ENCODE measurements at regions not wholly inside any gene's neighbourhood (a gene's known extent, or its start where the extent isn't known, plus 50 kb on each side); places are given as distances from the start of the nearest gene placed in this dataset.

DNA sequence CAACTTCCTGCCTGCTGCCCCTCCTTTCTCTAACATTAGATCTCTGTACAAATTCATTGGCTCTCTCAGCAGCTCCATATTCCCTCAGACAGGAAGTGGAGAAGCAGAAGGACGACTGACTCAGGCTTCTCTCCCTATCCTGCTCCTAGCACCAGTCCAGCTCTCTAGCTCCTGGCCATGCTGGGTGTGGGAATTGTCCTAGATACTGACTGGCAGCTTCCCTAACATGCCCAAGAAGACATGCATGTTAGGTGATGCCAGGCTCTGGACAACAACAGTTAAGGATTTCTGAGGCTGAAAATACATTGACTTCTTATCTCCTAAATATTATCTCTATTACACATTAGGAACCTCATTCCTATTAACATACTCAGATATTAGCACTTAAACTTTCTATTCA lies 292.9 kb downstream of the IKZF2 start:
- no peak overlapping the region for H3K4me3 ChIP-seq (ENCODE audit: low read depth, low read length)
- TF ChIP-seq, protein P1, sequence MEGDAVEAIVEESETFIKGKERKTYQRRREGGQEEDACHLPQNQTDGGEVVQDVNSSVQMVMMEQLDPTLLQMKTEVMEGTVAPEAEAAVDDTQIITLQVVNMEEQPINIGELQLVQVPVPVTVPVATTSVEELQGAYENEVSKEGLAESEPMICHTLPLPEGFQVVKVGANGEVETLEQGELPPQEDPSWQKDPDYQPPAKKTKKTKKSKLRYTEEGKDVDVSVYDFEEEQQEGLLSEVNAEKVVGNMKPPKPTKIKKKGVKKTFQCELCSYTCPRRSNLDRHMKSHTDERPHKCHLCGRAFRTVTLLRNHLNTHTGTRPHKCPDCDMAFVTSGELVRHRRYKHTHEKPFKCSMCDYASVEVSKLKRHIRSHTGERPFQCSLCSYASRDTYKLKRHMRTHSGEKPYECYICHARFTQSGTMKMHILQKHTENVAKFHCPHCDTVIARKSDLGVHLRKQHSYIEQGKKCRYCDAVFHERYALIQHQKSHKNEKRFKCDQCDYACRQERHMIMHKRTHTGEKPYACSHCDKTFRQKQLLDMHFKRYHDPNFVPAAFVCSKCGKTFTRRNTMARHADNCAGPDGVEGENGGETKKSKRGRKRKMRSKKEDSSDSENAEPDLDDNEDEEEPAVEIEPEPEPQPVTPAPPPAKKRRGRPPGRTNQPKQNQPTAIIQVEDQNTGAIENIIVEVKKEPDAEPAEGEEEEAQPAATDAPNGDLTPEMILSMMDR (IDR thresholded peaks at IDR 0.05; ENCODE audit: insufficient read depth, low read depth, low read length, missing control alignments): no peak
- DNase-seq (ENCODE audit: low read depth): no peak

DNA sequence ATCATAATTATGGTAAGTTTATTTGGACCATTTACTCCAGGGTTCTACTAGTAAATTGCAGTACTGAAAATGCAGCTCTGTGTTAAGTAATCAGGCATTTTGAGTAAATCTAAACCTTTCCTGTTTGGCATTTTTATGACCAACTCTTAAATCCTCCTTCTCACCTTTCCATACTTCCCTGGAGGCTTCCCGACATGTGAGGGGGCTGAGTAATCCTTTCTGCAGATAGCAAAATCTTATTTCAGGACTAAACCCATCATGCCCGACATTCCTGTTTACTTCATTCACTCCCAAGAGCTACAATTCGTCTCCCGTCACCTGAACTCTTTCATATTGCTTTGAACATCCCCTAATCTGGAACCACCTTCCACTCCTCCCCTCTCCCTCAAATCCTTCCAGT lies 296.6 kb downstream of the IKZF2 start:
- TF ChIP-seq, protein P1 (IDR thresholded peaks at IDR 0.05; ENCODE audit: insufficient read depth, low read depth, low read length, missing control alignments): no peak
- no peak for DNase-seq (ENCODE audit: low read depth)
- no peak overlapping the region for H3K4me3 ChIP-seq (ENCODE audit: low read depth, low read length)

DNA sequence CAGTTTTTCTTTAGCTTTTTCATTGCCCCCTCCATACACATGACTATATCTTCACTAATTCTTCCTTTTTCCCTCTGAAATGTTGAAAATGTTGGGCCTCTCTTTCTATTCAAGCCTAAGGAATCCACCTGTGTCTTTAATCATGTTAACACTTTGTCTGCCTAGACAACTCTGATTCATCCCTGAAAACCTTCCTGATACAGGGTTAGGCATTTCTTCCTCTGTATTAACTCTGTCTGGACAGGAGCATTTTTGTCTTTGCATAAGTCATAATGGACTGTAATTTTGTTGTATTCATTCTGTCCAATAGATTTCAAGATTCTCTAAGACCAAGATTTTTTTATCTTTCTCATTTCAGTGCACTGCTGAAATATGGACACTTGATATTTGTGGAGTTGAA lies 297.3 kb downstream of the IKZF2 start:
- H3K4me3 ChIP-seq (ENCODE audit: low read depth, low read length): no peak overlapping the region
- no peak for DNase-seq (ENCODE audit: low read depth)
- TF ChIP-seq, protein P1 (IDR thresholded peaks at IDR 0.05; ENCODE audit: insufficient read depth, low read depth, low read length, missing control alignments): no peak

DNA sequence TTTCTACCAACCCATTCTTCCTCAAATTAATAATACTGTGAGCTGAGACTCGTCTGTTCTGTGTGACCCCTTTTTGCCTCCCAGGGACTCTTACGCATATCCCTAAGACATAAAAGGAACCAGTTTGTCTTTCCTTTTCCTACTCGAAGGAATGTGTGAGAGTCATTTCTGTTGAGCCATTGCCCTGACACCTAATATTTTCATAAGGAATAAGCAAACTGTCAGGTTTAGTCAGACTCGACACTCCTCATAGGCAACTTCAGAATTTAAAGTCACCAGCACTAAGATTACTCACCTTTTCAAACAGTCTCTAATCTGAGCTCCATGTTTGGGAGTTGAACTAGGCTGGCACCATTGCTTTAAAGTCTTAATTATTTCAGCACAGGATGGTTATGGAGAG lies 305.5 kb downstream of the IKZF2 start:
- TF ChIP-seq, protein P1 (IDR thresholded peaks at IDR 0.05; ENCODE audit: insufficient read depth, low read depth, low read length, missing control alignments): no peak
- H3K4me3 ChIP-seq (ENCODE audit: low read depth, low read length): no peak overlapping the region
- no peak for DNase-seq (ENCODE audit: low read depth)

DNA sequence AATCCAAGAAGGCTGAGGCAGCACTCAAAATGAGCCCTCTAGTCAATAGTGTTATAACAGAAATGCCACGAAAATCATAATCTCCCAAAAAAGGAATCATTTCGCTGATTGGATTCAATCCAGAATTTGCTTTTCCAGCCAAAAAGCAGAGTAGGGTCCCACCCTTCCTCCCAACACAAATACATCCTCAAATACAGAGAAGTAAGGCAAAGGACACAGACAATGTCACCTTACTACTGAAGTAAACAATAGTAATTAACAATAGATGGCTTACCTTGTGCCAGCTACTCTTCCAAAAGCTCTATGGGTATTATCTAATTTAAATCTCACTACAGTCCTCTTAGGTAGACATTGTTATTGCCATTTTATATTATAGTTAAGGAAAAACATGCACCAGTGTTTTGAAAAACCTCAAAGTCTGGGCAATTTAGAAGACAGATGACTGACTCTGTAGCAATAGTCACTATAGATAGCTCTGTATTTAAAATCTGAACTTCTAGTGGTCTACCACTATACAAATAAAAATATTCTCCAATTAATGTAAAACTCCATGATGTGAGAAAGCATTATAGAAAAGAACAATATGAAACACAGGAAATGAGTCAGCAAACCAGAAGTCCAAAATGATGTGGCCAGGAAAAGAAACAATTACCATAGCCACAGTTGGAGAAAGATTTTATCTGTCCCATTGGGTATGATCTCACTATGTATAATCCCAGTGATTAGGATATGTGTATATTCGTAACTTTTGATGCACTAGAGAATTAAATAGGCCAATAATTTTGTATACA lies 305.0 kb upstream of the ERBB4 start:
- no peak for DNase-seq (ENCODE audit: low read depth)
- no peak overlapping the region for H3K4me3 ChIP-seq (ENCODE audit: low read depth, low read length)
- TF ChIP-seq, protein P1 (IDR thresholded peaks at IDR 0.05; ENCODE audit: insufficient read depth, low read depth, low read length, missing control alignments): no peak

DNA sequence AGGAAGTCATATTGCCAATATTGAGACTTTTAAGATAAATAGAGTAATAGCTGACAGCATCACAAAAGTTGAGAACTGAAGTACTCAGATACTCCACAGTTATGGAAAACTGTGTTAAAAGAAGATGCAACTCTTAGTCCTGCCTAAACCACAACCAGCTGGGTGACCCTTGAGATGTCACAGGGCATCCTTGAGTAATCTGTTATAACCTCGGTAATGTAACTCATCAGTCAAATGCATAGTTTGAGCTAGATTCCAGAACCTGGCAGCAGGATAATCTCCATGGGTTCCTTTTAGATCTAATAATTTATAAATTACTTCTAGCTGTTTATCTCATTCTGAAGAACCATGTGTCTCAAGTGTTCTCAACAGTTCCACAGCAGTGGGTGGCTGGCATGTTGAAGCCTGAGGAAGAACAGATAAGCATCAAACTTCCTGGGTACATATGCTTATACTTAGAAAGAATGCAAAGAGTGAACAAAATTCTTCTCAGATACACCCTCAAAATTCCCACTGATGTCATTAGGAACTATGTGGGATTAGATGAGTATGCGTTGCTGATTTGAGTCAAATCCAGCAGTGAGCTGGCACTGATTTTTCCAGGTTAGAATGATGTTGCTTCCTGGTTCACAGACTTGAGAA lies 304.1 kb upstream of the ERBB4 start:
- no peak overlapping the region for H3K4me3 ChIP-seq (ENCODE audit: low read depth, low read length)
- TF ChIP-seq, protein P1 (IDR thresholded peaks at IDR 0.05; ENCODE audit: insufficient read depth, low read depth, low read length, missing control alignments): no peak
- DNase-seq (ENCODE audit: low read depth): no peak
